ENCODE measurements at regions not wholly inside any gene's neighbourhood (a gene's known extent, or its start where the extent isn't known, plus 50 kb on each side); places are given as distances from the start of the nearest gene placed in this dataset.

- DNase-seq, result no peak
- Mint-ChIP-seq H3K36me3 (no peaks in the 10 kb centered on the region), H3K4me1 (no peaks in the 10 kb centered on the region), H3K27me3 (ENCODE audit: low read depth in 2 of 2) (peaks cover 0 to 14% of the 10 kb centered on the region in 2 donors), H3K9me3 (peaks cover 0 to 2% of the 10 kb centered on the region in 2 donors), H3K27ac (no peak overlapping the region), H3K4me3 (no peak overlapping the region)
- Histone ChIP-seq H3K4me1 (ENCODE audit: control insufficient read depth, insufficient read depth, low read length) (no peaks in the 10 kb centered on the region), H3K27ac (ENCODE audit: low read length) (no peak overlapping the region), H3K27me3 (ENCODE audit: control insufficient read depth, insufficient read depth, low read length) (no peaks in the 10 kb centered on the region), H3K9me3 (ENCODE audit: control insufficient read depth, insufficient read depth, low read length) (no peaks in the 10 kb centered on the region), H3K36me3 (ENCODE audit: control insufficient read depth, insufficient read depth, low read length) (no peaks in the 10 kb centered on the region), H3K4me3 (ENCODE audit: low read length) (no peak overlapping the region)
- TF ChIP-seq CTCF (IDR thresholded peaks at IDR 0.05), result no peak
- no peak for ATAC-seq
- intact Hi-C loops (cut with micrococcal nuclease), result no loop called here
- 87% methylated on average over 17 of the region's 17 CpGs for WGBS (ENCODE audit: insufficient coverage)
Measured at GRCh38 chr22:47434336-47435203, 672.1 kb downstream of the TBC1D22A start.

GRCh38 chr22:47433627-47434026, 671.2 kb downstream of the TBC1D22A start:
- Mint-ChIP-seq H3K4me1 (no peaks in the 10 kb centered on the region), H3K27ac (no peak overlapping the region), H3K4me3 (no peak overlapping the region), H3K27me3 (ENCODE audit: low read depth in 2 of 2) (peaks cover 0 to 22% of the 10 kb centered on the region in 2 donors), H3K36me3 (no peaks in the 10 kb centered on the region), H3K9me3 (peaks cover 0 to 2% of the 10 kb centered on the region in 2 donors)
- H3K9me3 ChIP-seq (ENCODE audit: control insufficient read depth, insufficient read depth, low read length), result no peaks in the 10 kb centered on the region
- no peak for TF ChIP-seq CTCF (IDR thresholded peaks at IDR 0.05)
- no peak overlapping the region for H3K4me3 ChIP-seq (ENCODE audit: low read length)
- DNase-seq, result no peak
- WGBS (ENCODE audit: insufficient coverage), result 84% methylated on average over 5 of the region's 5 CpGs
- H3K36me3 ChIP-seq (ENCODE audit: control insufficient read depth, insufficient read depth, low read length), result no peaks in the 10 kb centered on the region
- H3K27me3 ChIP-seq (ENCODE audit: control insufficient read depth, insufficient read depth, low read length), result no peaks in the 10 kb centered on the region
- intact Hi-C loops (cut with micrococcal nuclease), result no loop called here
- H3K27ac ChIP-seq (ENCODE audit: low read length), result no peak overlapping the region
- no peaks in the 10 kb centered on the region for H3K4me1 ChIP-seq (ENCODE audit: control insufficient read depth, insufficient read depth, low read length)
- ATAC-seq, result no peak

GRCh38 chr22:47432683-47433082, 670.2 kb downstream of the TBC1D22A start:
- Histone ChIP-seq H3K4me3 (ENCODE audit: low read length) (no peak overlapping the region), H3K9me3 (ENCODE audit: control insufficient read depth, insufficient read depth, low read length) (no peaks in the 10 kb centered on the region), H3K36me3 (ENCODE audit: control insufficient read depth, insufficient read depth, low read length) (no peaks in the 10 kb centered on the region), H3K27me3 (ENCODE audit: control insufficient read depth, insufficient read depth, low read length) (no peaks in the 10 kb centered on the region), H3K27ac (ENCODE audit: low read length) (no peak overlapping the region), H3K4me1 (ENCODE audit: control insufficient read depth, insufficient read depth, low read length) (no peaks in the 10 kb centered on the region)
- DNase-seq (no peak), ATAC-seq (no peak)
- peaks cover 0 to 2% of the 10 kb centered on the region in 2 donors for H3K9me3 Mint-ChIP-seq
- no peak for TF ChIP-seq CTCF (IDR thresholded peaks at IDR 0.05)
- intact Hi-C loops (cut with micrococcal nuclease), result no loop called here
- H3K36me3 Mint-ChIP-seq, result no peaks in the 10 kb centered on the region
- no peaks in the 10 kb centered on the region for H3K4me1 Mint-ChIP-seq
- no peak overlapping the region for H3K4me3 Mint-ChIP-seq
- 63% methylated on average over 7 of the region's 7 CpGs for WGBS (ENCODE audit: insufficient coverage)
- peaks cover 0 to 32% of the 10 kb centered on the region in 2 donors for H3K27me3 Mint-ChIP-seq (ENCODE audit: low read depth in 2 of 2)
- H3K27ac Mint-ChIP-seq, result no peak overlapping the region
